ENCODE measurements at regions not wholly inside any gene's neighbourhood (a gene's known extent, or its start where the extent isn't known, plus 50 kb on each side); places are given as distances from the start of the nearest gene placed in this dataset.

DNA sequence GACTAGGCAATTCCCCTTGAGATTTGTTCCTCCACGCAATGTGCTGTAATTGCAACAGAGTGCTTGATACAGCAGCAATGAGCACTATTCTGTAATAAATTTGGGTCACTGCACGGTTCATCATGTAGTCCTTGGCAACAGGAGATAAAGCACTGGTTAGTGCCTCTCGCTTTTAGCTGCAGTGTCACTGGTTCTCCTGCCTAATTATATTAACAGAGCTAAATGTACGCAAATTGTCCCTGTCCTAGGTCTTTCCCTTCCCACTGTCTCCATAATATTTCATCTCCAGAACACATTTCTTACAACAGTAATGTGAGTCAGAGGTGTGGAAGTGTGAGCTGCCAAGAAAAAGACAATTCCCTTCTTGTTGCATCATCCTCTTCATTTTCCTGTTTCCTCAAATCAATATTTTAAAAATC is 553.1 kb downstream of the ZNF608 start:
- TF ChIP-seq, protein P1, sequence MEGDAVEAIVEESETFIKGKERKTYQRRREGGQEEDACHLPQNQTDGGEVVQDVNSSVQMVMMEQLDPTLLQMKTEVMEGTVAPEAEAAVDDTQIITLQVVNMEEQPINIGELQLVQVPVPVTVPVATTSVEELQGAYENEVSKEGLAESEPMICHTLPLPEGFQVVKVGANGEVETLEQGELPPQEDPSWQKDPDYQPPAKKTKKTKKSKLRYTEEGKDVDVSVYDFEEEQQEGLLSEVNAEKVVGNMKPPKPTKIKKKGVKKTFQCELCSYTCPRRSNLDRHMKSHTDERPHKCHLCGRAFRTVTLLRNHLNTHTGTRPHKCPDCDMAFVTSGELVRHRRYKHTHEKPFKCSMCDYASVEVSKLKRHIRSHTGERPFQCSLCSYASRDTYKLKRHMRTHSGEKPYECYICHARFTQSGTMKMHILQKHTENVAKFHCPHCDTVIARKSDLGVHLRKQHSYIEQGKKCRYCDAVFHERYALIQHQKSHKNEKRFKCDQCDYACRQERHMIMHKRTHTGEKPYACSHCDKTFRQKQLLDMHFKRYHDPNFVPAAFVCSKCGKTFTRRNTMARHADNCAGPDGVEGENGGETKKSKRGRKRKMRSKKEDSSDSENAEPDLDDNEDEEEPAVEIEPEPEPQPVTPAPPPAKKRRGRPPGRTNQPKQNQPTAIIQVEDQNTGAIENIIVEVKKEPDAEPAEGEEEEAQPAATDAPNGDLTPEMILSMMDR (conservative IDR thresholded peaks at IDR 0.05; ENCODE audit: low read depth, low read length): no peak
- peak; percentile 72 for DNase-seq (ENCODE audit: low read depth)

DNA sequence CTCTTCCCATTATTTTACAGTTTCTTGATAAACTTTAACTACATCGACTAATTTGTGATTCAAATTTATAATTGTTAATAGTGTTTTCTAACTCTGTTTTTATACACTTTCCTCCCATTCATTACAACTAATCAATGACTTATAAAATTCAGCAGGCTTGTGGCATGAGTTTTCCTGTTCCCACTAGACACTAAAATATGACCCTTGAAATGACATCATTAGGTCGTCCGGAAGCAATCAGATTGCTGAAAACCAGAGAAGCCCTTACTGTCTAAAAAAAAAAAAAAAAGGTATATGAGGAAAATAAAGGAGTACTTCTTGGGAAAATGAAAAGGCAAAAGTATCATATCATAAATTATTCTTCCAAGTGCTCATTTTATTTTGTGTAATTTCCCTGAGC is 553.7 kb downstream of the ZNF608 start:
- no peak for DNase-seq (ENCODE audit: low read depth)
- H3K4me3 ChIP-seq (ENCODE audit: low read depth, low read length): no peak overlapping the region
- TF ChIP-seq, protein P1 (conservative IDR thresholded peaks at IDR 0.05; ENCODE audit: low read depth, low read length): no peak

More for the DNA sequence above, 553.1 kb downstream of the ZNF608 start:
- H3K4me3 ChIP-seq (ENCODE audit: low read depth, low read length): no peak overlapping the region

DNA sequence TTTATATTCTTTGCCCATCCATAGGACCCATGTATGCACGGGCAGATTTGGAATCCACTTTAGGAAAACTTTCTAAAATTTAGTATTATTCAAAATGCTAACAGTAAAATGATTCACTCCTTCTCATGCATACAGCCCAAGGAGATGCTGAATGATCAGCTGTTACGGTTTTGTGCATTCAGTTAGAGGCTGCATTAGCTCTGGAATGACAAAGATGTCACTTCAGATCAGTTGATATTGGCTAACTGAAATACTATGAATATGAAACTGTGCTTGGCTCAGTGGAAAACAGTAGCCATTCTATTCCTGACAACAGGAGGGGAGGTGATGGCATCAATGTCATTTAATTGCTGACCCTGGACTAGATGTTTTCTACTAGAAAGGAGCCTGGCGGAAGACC is 560.7 kb downstream of the ZNF608 start:
- no peak overlapping the region for H3K4me3 ChIP-seq (ENCODE audit: low read depth, low read length)
- TF ChIP-seq, protein P1 (conservative IDR thresholded peaks at IDR 0.05; ENCODE audit: low read depth, low read length): no peak

DNA sequence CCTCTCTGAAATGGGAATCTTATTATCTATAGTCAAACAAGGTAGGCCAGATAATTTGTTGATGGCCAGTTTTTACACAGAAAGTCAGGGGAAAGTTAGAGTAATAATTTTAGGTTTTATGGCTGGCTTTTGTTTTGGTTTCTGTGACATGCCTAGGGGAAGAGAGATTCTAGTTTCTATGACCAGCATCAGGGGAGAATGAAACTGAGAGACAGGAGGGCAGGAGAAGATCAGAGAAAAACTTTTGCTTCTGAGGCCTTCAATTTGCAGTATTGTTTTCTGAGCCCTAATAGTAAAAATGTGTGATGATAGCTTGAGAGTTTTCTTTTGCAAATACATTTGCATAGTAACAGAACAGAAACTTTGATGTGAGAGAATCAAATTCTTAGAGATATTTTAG is 564.3 kb downstream of the ZNF608 start:
- no peak for DNase-seq (ENCODE audit: low read depth)
- TF ChIP-seq, protein P1 (conservative IDR thresholded peaks at IDR 0.05; ENCODE audit: low read depth, low read length): no peak
- no peak overlapping the region for H3K4me3 ChIP-seq (ENCODE audit: low read depth, low read length)

More for the DNA sequence above, 560.7 kb downstream of the ZNF608 start:
- DNase-seq (ENCODE audit: low read depth): no peak

DNA sequence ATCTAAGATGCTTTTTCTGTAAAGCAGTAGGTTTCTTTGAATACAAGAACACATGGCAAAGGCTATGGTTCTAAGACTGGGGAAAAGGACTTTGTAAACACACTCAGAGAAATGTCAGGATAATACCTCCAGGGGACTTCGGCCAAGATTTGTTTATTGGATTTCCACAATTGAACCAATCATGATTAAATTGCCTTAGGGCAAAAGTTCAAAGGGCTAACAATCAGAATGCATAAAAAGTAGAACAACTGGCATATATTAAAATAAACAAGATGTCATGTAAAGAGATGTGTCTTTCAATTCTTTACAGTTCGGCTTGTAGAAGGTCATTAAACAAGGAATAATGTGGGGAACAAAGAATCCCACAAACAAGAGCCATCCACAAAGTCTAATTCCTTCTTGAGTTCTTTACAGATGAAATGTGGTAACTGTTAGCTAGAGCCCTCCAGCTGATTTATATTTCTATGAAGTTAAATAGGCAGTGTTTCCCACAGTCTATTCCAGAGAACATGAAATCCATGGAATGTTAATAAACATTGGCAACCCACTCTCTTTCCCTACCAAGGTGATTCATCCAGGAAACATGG is 565.5 kb downstream of the ZNF608 start:
- no peak for DNase-seq (ENCODE audit: low read depth)
- H3K4me3 ChIP-seq (ENCODE audit: low read depth, low read length): no peak overlapping the region
- TF ChIP-seq, protein P1 (conservative IDR thresholded peaks at IDR 0.05; ENCODE audit: low read depth, low read length): no peak

DNA sequence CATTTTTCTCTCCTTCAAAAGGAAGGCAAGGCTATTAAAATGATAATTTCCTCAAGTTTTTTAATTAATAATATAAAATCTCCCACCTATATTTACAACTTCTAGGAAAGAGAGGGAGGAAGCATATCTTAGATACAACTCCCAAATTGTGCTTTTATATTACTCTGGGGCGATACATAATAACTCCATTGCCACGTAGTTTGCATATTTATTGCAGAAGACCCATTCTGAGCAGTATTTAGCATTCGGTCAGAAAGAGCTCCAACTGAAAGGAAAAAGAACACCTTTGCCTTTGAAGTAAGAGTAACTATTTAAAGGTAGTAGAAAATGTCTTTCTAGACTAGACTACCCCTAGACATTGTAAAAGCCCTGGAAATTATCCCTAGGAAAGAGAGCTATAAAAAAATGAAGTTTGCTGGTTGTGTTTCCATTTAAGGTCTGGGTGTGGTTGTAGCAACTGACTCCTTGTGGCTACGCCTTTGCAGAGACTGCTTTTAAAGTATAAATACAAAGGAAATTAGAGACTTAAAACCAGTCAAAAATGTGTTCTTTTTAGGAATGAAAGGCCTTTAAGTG is 566.1 kb downstream of the ZNF608 start:
- DNase-seq (ENCODE audit: low read depth): no peak
- H3K4me3 ChIP-seq (ENCODE audit: low read depth, low read length): no peak overlapping the region
- TF ChIP-seq, protein P1 (conservative IDR thresholded peaks at IDR 0.05; ENCODE audit: low read depth, low read length): no peak

DNA sequence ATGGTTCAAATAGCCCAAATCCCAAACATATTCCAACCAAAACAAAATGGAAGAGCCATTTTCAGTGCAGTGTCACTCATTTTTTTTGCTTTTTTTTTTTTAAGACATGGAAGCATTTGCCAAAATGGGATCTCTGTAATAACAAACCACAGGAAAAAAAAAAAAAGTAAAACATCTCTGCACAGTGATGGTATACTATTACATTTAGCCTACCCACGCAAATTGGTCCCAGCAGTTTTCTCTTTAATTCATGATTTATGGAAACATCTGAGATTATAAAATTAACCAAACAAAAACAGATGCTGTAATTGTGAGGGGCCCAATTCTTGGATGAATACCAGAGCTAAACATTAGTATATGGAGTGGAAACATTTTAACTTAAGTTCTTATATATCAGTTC is 566.6 kb downstream of the ZNF608 start:
- TF ChIP-seq, protein P1 (conservative IDR thresholded peaks at IDR 0.05; ENCODE audit: low read depth, low read length): no peak
- no peak for DNase-seq (ENCODE audit: low read depth)
- no peak overlapping the region for H3K4me3 ChIP-seq (ENCODE audit: low read depth, low read length)

Data from choroid plexus epithelial cell (primary cell).